NB4 (cell line): ENCODE measurements at regions not wholly inside any gene's neighbourhood (a gene's known extent, or its start where the extent isn't known, plus 50 kb on each side); places are given as distances from the start of the nearest gene placed in this dataset.

Experiments used
- DNase-seq: peaks from one replicate; pipeline ENCODE4 v3.0.0; 2010; ENCODE audit warnings: low read depth
- H3K4me3 ChIP-seq: one replicate; pipeline ENCODE4 v1.5.1; 2011; ENCODE audit warnings: mild to moderate bottlenecking, low read depth, low read length, moderate library complexity
- MYC ChIP-seq: IDR thresholded peaks from 2 replicates; pipeline ENCODE4 v1.6.1; 2011; ENCODE audit warnings: low read depth, low read length
- POLR2A ChIP-seq: IDR thresholded peaks from 2 replicates; pipeline ENCODE4 v1.6.1; 2011; ENCODE audit warnings: mild to moderate bottlenecking; ENCODE audit not compliant: insufficient read length; ENCODE audit errors: extremely low read depth
- TF ChIP-seq, protein P1 (sequence below): IDR thresholded peaks from 2 replicates; pipeline ENCODE4 v1.6.1; 2011; ENCODE audit warnings: low read depth, low read length
- TF ChIP-seq, protein P2 (sequence below): IDR thresholded peaks from one replicate; pipeline ENCODE4 v1.5.1; 2012; ENCODE audit warnings: low read depth, low read length

DNA sequence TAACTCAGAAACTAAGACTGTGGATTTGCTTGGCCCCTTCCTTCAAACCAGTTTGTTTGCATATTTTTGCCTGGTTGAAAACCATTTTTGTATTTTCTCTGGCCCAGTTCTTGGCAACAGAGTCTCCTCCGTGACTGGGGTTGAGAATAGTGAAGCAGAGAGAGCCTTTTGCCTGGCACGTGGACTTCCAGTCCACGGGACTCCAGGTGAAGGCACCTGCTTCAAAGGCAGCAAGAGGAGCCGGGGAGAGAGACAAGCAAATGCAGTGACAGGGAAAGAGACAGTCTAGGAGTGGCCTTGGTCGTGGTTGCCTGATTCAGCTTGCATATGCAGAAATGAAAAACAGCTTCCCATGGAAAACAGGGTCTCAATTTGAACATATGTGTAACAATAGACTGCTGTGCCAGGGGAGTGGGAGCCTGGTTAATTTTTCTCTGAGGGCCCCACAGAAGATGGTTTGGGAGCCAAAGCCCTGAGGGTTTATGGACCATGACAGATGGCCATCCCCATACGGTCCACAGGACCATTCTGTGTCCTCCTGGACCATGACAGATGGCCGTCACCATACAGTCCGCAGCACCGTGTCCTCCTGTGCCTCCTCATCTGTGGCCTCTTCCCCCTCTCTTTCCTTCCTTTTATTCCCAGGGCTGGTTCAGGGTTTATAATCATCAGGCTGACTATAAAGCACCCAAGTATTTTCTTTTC is 272.2 kb upstream of the RASGEF1B start:
- no peak overlapping the region for H3K4me3 ChIP-seq
- TF ChIP-seq POLR2A (no peak), MYC (no peak)
- TF ChIP-seq, protein P1, sequence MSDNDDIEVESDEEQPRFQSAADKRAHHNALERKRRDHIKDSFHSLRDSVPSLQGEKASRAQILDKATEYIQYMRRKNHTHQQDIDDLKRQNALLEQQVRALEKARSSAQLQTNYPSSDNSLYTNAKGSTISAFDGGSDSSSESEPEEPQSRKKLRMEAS: no peak
- TF ChIP-seq, protein P2, sequence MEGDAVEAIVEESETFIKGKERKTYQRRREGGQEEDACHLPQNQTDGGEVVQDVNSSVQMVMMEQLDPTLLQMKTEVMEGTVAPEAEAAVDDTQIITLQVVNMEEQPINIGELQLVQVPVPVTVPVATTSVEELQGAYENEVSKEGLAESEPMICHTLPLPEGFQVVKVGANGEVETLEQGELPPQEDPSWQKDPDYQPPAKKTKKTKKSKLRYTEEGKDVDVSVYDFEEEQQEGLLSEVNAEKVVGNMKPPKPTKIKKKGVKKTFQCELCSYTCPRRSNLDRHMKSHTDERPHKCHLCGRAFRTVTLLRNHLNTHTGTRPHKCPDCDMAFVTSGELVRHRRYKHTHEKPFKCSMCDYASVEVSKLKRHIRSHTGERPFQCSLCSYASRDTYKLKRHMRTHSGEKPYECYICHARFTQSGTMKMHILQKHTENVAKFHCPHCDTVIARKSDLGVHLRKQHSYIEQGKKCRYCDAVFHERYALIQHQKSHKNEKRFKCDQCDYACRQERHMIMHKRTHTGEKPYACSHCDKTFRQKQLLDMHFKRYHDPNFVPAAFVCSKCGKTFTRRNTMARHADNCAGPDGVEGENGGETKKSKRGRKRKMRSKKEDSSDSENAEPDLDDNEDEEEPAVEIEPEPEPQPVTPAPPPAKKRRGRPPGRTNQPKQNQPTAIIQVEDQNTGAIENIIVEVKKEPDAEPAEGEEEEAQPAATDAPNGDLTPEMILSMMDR: no peak
- DNase-seq: no peak

DNA sequence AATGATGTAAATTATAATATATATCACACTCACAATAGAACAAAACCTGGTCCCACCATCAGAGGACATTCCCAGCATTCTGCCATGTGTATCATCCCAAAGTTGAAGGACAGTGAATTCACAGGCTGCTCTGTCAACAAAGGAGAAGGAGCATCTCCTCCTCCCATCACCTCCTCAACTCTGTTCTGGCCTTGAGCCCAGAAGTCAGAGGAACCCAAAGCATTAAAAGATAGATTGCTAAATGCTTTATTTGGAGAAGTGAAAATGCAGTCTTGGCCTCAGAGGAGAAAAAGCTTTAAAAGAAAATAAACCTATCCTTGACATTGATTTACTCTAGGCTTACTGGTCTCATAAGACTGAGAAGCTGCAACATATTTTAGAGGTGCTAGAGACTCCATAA is 268.8 kb upstream of the RASGEF1B start:
- no peak overlapping the region for H3K4me3 ChIP-seq
- no peak for DNase-seq
- TF ChIP-seq MYC: no peak
- TF ChIP-seq, protein P1: no peak
- no peak for TF ChIP-seq POLR2A
- TF ChIP-seq, protein P2: no peak

DNA sequence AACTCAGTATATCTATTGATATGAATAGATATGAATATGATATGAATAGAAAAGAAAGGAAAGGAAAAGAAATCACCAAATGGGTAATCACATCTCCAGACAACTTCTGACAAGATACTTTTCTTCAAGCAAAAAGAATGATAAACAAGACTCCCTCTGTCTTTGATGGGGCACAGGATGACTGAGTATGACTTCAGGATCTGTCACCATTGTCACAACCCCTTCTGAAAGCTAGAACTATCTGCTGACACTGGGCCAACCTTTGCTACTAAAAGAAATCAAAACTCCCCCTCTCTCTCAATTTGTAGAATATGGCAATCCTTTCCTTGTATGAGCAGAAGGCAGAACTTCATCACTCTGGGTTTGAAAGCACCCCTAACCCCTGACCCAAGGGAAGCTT is 267.2 kb upstream of the RASGEF1B start:
- TF ChIP-seq MYC (no peak), POLR2A (no peak)
- TF ChIP-seq, protein P1: no peak
- TF ChIP-seq, protein P2: no peak

DNA sequence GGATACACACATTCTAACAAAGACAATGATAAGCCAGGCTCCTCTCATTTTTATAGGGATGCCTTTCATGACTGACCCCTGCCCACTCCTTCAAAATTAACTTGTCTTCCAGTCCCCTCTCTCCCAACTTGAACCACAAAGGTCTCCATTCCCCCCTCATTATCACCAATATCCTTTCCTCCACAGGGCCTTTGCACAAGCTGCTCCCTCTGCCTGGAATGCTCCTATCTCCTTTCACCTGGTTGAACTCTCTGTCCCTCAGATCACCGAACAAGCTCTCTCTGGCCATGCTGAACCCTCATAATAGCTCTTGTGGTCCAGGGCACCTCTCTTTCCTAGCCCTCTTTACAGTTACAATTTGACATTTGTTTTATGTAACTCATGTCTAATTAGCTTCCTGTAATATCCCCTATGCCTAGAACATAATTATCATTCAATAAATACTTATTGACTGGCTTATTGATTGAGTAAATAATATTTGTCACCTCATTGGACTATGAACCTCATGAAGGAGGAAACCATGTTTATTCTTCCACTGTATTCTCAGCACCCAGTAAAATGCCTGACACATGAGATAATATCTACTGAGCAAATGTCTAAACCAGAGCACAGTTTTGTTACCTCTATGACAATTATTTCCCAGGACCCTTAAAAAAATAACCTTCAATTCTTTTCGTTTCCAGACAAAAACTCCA is 266.3 kb upstream of the RASGEF1B start:
- no peak overlapping the region for H3K4me3 ChIP-seq
- DNase-seq: no peak
- TF ChIP-seq, protein P1: no peak
- TF ChIP-seq MYC (no peak), POLR2A (no peak)
- TF ChIP-seq, protein P2: no peak

More for the DNA sequence above, 267.2 kb upstream of the RASGEF1B start:
- DNase-seq: no peak
- no peak overlapping the region for H3K4me3 ChIP-seq

DNA sequence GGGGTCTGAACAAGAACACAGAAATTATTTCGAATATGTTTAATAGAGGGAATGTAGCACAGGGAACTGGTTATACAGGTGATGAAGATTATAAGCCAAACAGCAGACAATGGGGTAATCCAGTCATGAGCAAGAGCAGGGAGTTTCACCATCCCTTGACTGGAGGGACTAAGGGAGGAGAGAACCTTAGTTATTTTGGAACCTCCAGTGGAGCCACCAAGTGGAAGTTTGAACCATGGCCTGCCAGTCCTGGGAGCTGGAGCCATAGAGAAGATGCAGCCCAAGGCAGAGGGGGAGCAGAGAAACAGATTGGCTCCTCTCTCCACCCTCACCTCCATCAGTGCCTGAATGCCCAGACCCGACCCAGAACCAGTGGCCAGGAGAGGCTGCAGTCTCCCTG is 264.6 kb upstream of the RASGEF1B start:
- H3K4me3 ChIP-seq: no peak overlapping the region
- peak; percentile 2 for DNase-seq
- TF ChIP-seq MYC (no peak), POLR2A (no peak)
- TF ChIP-seq, protein P2: no peak
- TF ChIP-seq, protein P1: no peak
